ENCODE measurements at regions not wholly inside any gene's neighbourhood (a gene's known extent, or its start where the extent isn't known, plus 50 kb on each side); places are given as distances from the start of the nearest gene placed in this dataset.

GRCh38 chr3:94525043-94525442 lies 462.2 kb downstream of the NSUN3 start:
- no peak for TF ChIP-seq CTCF (IDR thresholded peaks at IDR 0.05)
- no peak for TF ChIP-seq POLR2A (IDR thresholded peaks at IDR 0.05)
